NOMO-1 treated with dmso at 0.1 percent for 144 hours (cell line): ENCODE measurements at regions not wholly inside any gene's neighbourhood (a gene's known extent, or its start where the extent isn't known, plus 50 kb on each side); places are given as distances from the start of the nearest gene placed in this dataset.
"Not testable (repeated sequence)": the region's sequence is repeated elsewhere in the genome, so short reads cannot be mapped to it uniquely, and the experiment has no call there.

Source experiments
- DNase-seq: peaks from one replicate; lab custom pipeline; 2025; ENCODE audit not compliant: unreplicated experiment; lab: John Stamatoyannopoulos, UW

- no peak for DNase-seq
Observed at GRCh38 chr22:33971561-33971961, 51.3 kb upstream of the LARGE1 start.

- no peak for DNase-seq
Observed at GRCh38 chr22:33975841-33976240, 55.6 kb upstream of the LARGE1 start.

GRCh38 chr22:33983558-33983957 is 63.3 kb upstream of the LARGE1 start:
- DNase-seq = no peak

GRCh38 chr22:33984211-33984610 is 63.9 kb upstream of the LARGE1 start:
- DNase-seq = no peak

GRCh38 chr22:33984656-33985285 is 64.5 kb upstream of the LARGE1 start:
- no peak for DNase-seq

- DNase-seq = no peak
Observed at GRCh38 chr22:33985506-33985905, 65.2 kb upstream of the LARGE1 start.

- DNase-seq = no peak
Observed at GRCh38 chr22:33986167-33986771, 66.0 kb upstream of the LARGE1 start.

GRCh38 chr22:33986954-33987353 is 66.7 kb upstream of the LARGE1 start:
- DNase-seq = no peak

GRCh38 chr22:33989263-33989662 is 69.0 kb upstream of the LARGE1 start:
- DNase-seq = not testable (repeated sequence)

- no peak for DNase-seq
Observed at GRCh38 chr22:33991620-33992019, 71.3 kb upstream of the LARGE1 start.

- no peak for DNase-seq
Observed at GRCh38 chr22:33996824-33997223, 76.5 kb upstream of the LARGE1 start.

- DNase-seq = no peak
Observed at GRCh38 chr22:34000879-34001526, 80.7 kb upstream of the LARGE1 start.

- no peak for DNase-seq
Observed at GRCh38 chr22:34001701-34002466, 81.6 kb upstream of the LARGE1 start.

GRCh38 chr22:34004058-34004457 is 83.8 kb upstream of the LARGE1 start:
- no peak for DNase-seq

- DNase-seq = no peak
Observed at GRCh38 chr22:34010259-34010658, 90.0 kb upstream of the LARGE1 start.

- no peak for DNase-seq
Observed at GRCh38 chr22:34015642-34016041, 95.4 kb upstream of the LARGE1 start.

GRCh38 chr22:34017205-34017604 is 96.9 kb upstream of the LARGE1 start:
- DNase-seq = no peak

GRCh38 chr22:34019190-34019845 is 99.0 kb upstream of the LARGE1 start:
- no peak for DNase-seq

- DNase-seq = no peak
Observed at GRCh38 chr22:34035209-34035608, 114.9 kb upstream of the LARGE1 start.

- DNase-seq = no peak
Observed at GRCh38 chr22:34036931-34037330, 116.7 kb upstream of the LARGE1 start.
